Uterus (tissue), 3 donors: ENCODE measurements at regions not wholly inside any gene's neighbourhood (a gene's known extent, or its start where the extent isn't known, plus 50 kb on each side); places are given as distances from the start of the nearest gene placed in this dataset.

ENCODE experiments used
- DNase-seq, 2 donors: peaks; one replicate each; pipeline ENCODE4 v3.0.0-alpha.2; 2019 to 2020
- H3K27ac ChIP-seq, 2 donors: fragments of 200-600 bp; sonication (generic); 1 replicate in 1 of 2; 2 replicates in 1 of 2; pipeline ENCODE4 v1.5.1; 2016 to 2018
- H3K27me3 ChIP-seq, 2 donors: fragments of 200-600 bp; sonication (generic); one replicate each; pipeline ENCODE4 v1.5.1; 2018 to 2019; ENCODE audit warnings: control low read depth in 1 of 2
- H3K36me3 ChIP-seq, 2 donors: fragments of 200-600 bp; sonication (generic); one replicate each; pipeline ENCODE4 v1.5.1; 2019; ENCODE audit warnings: control low read depth in 1 of 2
- H3K4me1 ChIP-seq, 2 donors: fragments of 200-600 bp; sonication (generic); one replicate each; pipeline ENCODE4 v1.5.1; 2018 to 2019; ENCODE audit warnings: control low read depth in 1 of 2
- H3K4me3 ChIP-seq, 2 donors: fragments of 200-600 bp; sonication (generic); 1 replicate in 1 of 2; 2 replicates in 1 of 2; pipeline ENCODE4 v1.5.1; 2018 to 2019; ENCODE audit warnings: mild to moderate bottlenecking in 1 of 2
- H3K9me3 ChIP-seq, 2 donors: fragments of 200-600 bp; sonication (generic); one replicate each; pipeline ENCODE4 v1.5.1; 2019; ENCODE audit warnings: control low read depth in 1 of 2
- CTCF ChIP-seq, 4 experiments: fragments of 200-600 bp in 2 of 4; fragments of 450-650 bp in 2 of 4; sonication (generic) in 2 of 4; IDR thresholded peaks; one replicate each; pipeline ENCODE4 v1.5.1; 2016 to 2019; ENCODE audit warnings: antibody characterized with exemption in 4 of 4, mild to moderate bottlenecking in 2 of 4, moderate library complexity in 1 of 4
- POLR2A ChIP-seq, 2 donors: fragments of 450-650 bp; IDR thresholded peaks; one replicate each; pipeline ENCODE4 v1.6.1; 2016; ENCODE audit warnings: antibody characterized with exemption in 2 of 2, mild to moderate bottlenecking in 1 of 2, moderate library complexity in 1 of 2
- intact Hi-C: fragments of 100-400 bp; cut with DNase I; formaldehyde crosslinking; loops from one replicate; pipeline ENCODE4 v1.15.1; 2023; ENCODE audit warnings: low total_unique reads
- donor health status: DM: yes; HTN: yes; CAD: no.

- no peaks in the 10 kb centered on the region for H3K4me1 ChIP-seq
- no peak overlapping the region for H3K27ac ChIP-seq
- no peaks in the 10 kb centered on the region for H3K27me3 ChIP-seq
- no peak for TF ChIP-seq POLR2A (IDR thresholded peaks at IDR 0.05)
- no peak for TF ChIP-seq CTCF (IDR thresholded peaks at IDR 0.05)
- no peak for DNase-seq
- no peaks in the 10 kb centered on the region for H3K9me3 ChIP-seq
- H3K36me3 ChIP-seq = no peaks in the 10 kb centered on the region
- H3K4me3 ChIP-seq = no peak overlapping the region
- intact Hi-C loops = no loop called here
These were observed 604.4 kb upstream of the NOX3 start for GRCh38 chr6:156060013-156060412.

DNA sequence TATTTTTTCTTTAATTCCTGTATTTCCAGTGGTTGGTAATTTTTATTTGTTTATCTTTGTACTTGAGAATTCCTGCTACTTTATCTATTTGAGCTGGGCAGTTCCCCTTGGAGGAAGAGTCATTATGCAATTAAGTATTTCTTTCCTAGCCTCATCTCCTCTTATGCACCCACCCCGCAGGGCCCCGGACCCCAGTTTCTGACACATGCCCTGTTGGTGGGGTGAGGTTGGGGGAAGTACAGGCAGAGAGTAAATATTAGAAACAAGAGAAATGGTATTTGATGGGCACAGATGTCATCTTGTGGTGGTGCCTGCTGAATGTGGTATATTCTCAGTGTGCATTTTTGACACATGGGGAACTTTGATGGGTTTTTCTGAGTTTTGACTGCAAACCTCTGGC lies 602.7 kb upstream of the NOX3 start:
- H3K4me3 ChIP-seq = no peak overlapping the region
- intact Hi-C loops = no loop called here
- TF ChIP-seq CTCF (IDR thresholded peaks at IDR 0.05) = no peak
- TF ChIP-seq POLR2A (IDR thresholded peaks at IDR 0.05) = no peak
- H3K27me3 ChIP-seq = no peaks in the 10 kb centered on the region
- H3K4me1 ChIP-seq = no peaks in the 10 kb centered on the region
- no peak for DNase-seq
- no peaks in the 10 kb centered on the region for H3K9me3 ChIP-seq
- no peak overlapping the region for H3K27ac ChIP-seq
- H3K36me3 ChIP-seq = no peaks in the 10 kb centered on the region

- H3K9me3 ChIP-seq = no peaks in the 10 kb centered on the region
- no peaks in the 10 kb centered on the region for H3K4me1 ChIP-seq
- H3K27me3 ChIP-seq = no peaks in the 10 kb centered on the region
- DNase-seq = no peak
- no peak overlapping the region for H3K27ac ChIP-seq
- no peak overlapping the region for H3K4me3 ChIP-seq
- TF ChIP-seq CTCF (IDR thresholded peaks at IDR 0.05) (no peak), POLR2A (IDR thresholded peaks at IDR 0.05) (no peak)
- H3K36me3 ChIP-seq = no peaks in the 10 kb centered on the region
- intact Hi-C loops = no loop called here
These were observed 602.2 kb upstream of the NOX3 start for GRCh38 chr6:156057869-156058268.

- Histone ChIP-seq H3K36me3 (no peaks in the 10 kb centered on the region), H3K4me3 (no peak overlapping the region), H3K9me3 (no peaks in the 10 kb centered on the region), H3K27ac (no peak overlapping the region), H3K27me3 (no peaks in the 10 kb centered on the region), H3K4me1 (no peaks in the 10 kb centered on the region)
- TF ChIP-seq CTCF (IDR thresholded peaks at IDR 0.05) (no peak), POLR2A (IDR thresholded peaks at IDR 0.05) (no peak)
- intact Hi-C loops = no loop called here
- DNase-seq = no peak
These were observed 600.4 kb upstream of the NOX3 start for GRCh38 chr6:156056085-156056484.

DNA sequence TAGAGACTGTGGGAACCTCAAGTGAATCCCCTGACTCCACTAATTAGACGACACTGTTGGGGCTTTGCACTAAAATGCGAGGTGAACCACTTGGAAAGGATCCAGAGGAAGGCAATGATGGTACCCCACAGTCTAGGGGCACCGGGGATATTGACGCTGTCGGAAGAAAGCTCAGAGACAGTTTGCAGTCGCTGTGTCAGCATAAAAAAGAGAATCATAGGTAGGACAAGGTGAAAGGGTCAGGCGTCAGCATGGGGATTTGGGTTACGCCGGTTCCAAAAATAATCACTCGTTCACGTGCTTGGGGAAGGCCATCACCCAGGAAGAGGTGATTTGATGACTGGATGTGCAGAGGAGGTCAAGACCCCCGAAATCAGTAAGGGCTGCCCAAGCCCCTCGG lies 598.0 kb upstream of the NOX3 start:
- Histone ChIP-seq H3K4me1 (no peaks in the 10 kb centered on the region), H3K9me3 (no peaks in the 10 kb centered on the region), H3K36me3 (no peaks in the 10 kb centered on the region), H3K27me3 (no peaks in the 10 kb centered on the region), H3K27ac (no peak overlapping the region), H3K4me3 (no peak overlapping the region)
- TF ChIP-seq CTCF (IDR thresholded peaks at IDR 0.05) (no peak), POLR2A (IDR thresholded peaks at IDR 0.05) (no peak)
- no peak for DNase-seq
- intact Hi-C loops = no loop called here
